ENCODE measurements at regions not wholly inside any gene's neighbourhood (a gene's known extent, or its start where the extent isn't known, plus 50 kb on each side); places are given as distances from the start of the nearest gene placed in this dataset.

DNA sequence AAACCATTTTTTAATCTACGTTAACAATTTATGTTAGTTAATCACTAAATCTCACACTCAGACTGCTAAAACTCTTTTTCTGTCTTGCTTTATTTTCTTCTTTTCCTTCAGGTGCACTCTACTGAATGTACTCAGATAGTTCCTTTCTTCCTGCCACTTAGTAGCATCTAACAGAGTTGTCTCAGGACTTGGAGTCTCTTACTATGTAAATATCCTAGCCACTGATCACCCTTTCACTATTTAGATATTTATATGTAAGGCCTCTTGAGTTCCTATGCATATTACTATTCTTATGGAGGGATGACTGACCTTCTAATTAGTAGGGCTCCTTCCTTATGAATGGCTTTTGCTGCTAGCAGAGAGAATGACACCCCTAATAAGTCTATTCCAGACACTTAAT, 586.3 kb downstream of the RERGL start:
- DNase-seq (ENCODE audit: low read depth in 1 of 2, low spot score in 1 of 2), result no peak
- Histone ChIP-seq H3K36me3 (no peaks in the 10 kb centered on the region), H3K4me1 (ENCODE audit: low read depth) (no peaks in the 10 kb centered on the region), H3K4me3 (no peak overlapping the region), H3K27me3 (no peaks in the 10 kb centered on the region), H3K9me3 (ENCODE audit: low read depth) (no peaks in the 10 kb centered on the region), H3K27ac (no peak overlapping the region)
- TF ChIP-seq, protein P1, sequence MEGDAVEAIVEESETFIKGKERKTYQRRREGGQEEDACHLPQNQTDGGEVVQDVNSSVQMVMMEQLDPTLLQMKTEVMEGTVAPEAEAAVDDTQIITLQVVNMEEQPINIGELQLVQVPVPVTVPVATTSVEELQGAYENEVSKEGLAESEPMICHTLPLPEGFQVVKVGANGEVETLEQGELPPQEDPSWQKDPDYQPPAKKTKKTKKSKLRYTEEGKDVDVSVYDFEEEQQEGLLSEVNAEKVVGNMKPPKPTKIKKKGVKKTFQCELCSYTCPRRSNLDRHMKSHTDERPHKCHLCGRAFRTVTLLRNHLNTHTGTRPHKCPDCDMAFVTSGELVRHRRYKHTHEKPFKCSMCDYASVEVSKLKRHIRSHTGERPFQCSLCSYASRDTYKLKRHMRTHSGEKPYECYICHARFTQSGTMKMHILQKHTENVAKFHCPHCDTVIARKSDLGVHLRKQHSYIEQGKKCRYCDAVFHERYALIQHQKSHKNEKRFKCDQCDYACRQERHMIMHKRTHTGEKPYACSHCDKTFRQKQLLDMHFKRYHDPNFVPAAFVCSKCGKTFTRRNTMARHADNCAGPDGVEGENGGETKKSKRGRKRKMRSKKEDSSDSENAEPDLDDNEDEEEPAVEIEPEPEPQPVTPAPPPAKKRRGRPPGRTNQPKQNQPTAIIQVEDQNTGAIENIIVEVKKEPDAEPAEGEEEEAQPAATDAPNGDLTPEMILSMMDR (IDR thresholded peaks at IDR 0.05; ENCODE audit: low read depth, low read length), result no peak

DNA sequence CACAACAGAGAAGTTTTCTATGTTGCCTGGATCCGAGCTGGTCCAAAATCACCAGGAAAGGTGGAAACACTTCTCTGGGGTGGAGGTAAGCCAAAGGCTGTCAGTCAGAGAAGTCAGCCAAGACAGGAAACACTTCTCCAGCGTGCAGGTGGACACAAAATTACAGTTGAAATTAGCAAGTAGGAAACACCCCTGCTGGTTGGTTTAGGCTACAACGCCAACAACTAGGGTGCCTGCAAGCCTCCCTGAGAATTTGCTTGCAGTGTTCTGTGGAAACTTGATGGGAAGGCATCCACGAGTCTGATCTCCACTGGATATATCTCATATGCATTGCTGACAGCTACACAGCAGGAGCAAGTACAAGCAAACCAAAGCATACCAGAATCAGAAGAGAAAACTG, 600.5 kb downstream of the RERGL start:
- no peak for DNase-seq (ENCODE audit: low read depth in 1 of 2, low spot score in 1 of 2)
- Histone ChIP-seq H3K27ac (no peak overlapping the region), H3K4me1 (ENCODE audit: low read depth) (no peaks in the 10 kb centered on the region), H3K27me3 (no peaks in the 10 kb centered on the region), H3K36me3 (no peaks in the 10 kb centered on the region), H3K9me3 (ENCODE audit: low read depth) (no peaks in the 10 kb centered on the region), H3K4me3 (no peak overlapping the region)
- TF ChIP-seq, protein P1 (IDR thresholded peaks at IDR 0.05; ENCODE audit: low read depth, low read length), result no peak

DNA sequence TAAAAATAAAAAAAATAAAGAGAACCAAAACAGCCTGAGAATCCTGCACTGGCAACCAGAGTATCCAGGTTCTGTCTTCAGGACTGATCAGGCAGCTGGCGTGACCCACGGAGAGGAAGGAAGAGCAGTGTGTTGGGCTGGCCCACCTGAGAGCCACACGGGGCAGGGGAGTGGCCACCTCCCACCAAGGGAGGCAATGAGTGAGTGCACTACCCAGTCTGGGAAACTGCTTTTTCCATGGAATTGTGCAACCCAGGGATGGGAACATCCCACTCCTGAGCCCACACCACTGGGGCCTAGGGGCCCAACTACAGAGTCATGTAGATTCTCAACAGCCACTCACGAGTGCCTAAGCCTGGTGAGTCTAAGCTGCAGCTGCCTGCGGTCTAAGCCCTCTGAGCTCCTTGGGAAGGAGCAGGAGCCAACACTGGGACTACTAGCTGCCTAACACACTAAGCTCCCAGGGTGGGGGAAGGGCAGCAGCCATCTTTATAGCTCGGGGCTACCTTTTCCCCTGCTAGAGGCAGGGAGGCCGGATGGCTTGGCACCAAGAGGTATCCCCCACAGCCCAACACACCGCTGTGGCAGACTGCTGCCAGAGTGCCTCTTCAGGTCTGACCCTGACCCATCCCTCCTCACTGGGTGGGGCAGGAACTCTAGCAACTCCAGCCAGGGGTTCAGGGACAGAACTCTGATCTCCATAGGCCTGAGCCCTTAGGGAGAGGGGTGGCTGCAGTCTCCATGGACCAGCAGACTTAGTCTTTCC, 610.9 kb downstream of the RERGL start:
- H3K36me3 ChIP-seq, result no peaks in the 10 kb centered on the region
- TF ChIP-seq, protein P1 (IDR thresholded peaks at IDR 0.05; ENCODE audit: low read depth, low read length), result no peak
- DNase-seq (ENCODE audit: low read depth in 1 of 2, low spot score in 1 of 2), result no peak
- H3K4me3 ChIP-seq, result no peak overlapping the region
- no peak overlapping the region for H3K27ac ChIP-seq
- no peaks in the 10 kb centered on the region for H3K9me3 ChIP-seq (ENCODE audit: low read depth)
- no peaks in the 10 kb centered on the region for H3K4me1 ChIP-seq (ENCODE audit: low read depth)
- H3K27me3 ChIP-seq, result no peaks in the 10 kb centered on the region

DNA sequence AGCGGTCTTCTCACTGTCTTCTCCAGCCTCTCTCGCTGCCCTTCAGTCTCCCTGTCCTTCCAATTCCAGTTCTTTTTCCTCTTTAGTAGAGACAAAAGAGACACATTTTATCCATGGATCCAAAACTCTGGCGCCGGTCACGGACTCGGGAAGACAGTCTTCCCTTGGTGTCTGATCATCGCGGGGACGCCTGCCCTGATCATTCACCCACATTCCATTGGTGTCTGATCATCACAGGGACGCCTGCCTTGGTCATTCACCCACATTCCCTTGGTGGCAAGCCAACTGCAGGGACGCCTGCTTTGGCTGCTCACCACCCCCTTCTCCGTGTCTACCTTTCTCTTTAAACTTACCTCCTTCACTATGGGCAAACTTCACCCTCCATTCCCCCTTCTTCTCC, 619.5 kb downstream of the RERGL start:
- Histone ChIP-seq H3K9me3 (ENCODE audit: low read depth) (no peaks in the 10 kb centered on the region), H3K27me3 (no peaks in the 10 kb centered on the region), H3K27ac (no peak overlapping the region), H3K36me3 (no peaks in the 10 kb centered on the region), H3K4me3 (no peak overlapping the region), H3K4me1 (ENCODE audit: low read depth) (no peaks in the 10 kb centered on the region)
- TF ChIP-seq, protein P1 (IDR thresholded peaks at IDR 0.05; ENCODE audit: low read depth, low read length), result no peak
- no peak for DNase-seq (ENCODE audit: low read depth in 1 of 2, low spot score in 1 of 2)

DNA sequence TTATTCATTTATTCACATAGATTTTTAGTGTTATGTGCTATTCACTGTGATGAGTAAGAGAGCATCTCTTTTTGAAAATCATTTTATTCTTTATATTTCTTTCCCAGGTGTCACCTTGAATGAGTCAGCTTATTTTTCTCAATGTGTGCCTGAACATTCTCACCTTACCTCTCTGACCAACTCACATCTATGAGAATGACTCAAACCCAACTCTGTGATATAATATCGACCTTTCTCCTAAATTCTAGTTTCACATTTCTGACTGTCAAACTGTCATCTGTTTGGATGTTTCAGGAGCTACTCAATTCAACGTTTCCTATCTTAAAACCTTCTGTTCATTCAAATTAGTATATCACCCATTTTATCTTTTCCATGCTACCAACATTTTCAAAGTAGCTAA, 630.8 kb downstream of the RERGL start:
- H3K4me3 ChIP-seq, result no peak overlapping the region
- H3K27me3 ChIP-seq, result no peaks in the 10 kb centered on the region
- H3K4me1 ChIP-seq (ENCODE audit: low read depth), result no peaks in the 10 kb centered on the region
- H3K9me3 ChIP-seq (ENCODE audit: low read depth), result no peaks in the 10 kb centered on the region
- TF ChIP-seq, protein P1 (IDR thresholded peaks at IDR 0.05; ENCODE audit: low read depth, low read length), result no peak
- DNase-seq (ENCODE audit: low read depth in 1 of 2, low spot score in 1 of 2), result no peak
- no peak overlapping the region for H3K27ac ChIP-seq
- no peaks in the 10 kb centered on the region for H3K36me3 ChIP-seq

All from cardiac muscle cell (in vitro differentiated cells and primary cell).